ENCODE measurements at regions not wholly inside any gene's neighbourhood (a gene's known extent, or its start where the extent isn't known, plus 50 kb on each side); places are given as distances from the start of the nearest gene placed in this dataset.

DNA sequence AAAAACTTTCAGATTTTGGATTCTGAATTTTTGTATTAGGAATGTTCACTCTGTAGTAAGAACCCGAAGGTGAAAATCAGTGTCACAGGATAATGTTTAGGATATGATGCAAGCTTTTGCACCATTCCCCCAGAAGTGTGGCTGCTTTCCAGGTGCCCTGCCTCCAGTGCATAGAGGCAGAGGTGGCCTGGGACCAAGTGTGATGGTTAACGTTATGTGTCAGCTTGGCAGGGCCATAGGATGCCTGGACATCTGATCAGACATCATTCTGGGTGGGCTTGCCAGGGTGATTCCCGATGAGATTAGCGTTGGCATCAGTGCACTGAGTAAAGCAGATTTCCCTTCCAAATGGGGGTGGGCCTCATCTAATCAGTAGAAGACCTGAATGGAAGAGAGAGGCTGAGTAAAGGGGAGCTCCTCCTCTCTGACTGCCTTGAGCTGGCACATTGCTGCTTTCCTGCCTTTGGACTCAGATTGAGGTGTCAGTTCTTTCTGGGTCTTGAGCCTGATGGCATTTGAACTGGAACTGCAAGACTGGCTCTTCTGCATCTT, 177.4 kb upstream of the HS6ST1 start:
- DNase-seq, result no peak

DNA sequence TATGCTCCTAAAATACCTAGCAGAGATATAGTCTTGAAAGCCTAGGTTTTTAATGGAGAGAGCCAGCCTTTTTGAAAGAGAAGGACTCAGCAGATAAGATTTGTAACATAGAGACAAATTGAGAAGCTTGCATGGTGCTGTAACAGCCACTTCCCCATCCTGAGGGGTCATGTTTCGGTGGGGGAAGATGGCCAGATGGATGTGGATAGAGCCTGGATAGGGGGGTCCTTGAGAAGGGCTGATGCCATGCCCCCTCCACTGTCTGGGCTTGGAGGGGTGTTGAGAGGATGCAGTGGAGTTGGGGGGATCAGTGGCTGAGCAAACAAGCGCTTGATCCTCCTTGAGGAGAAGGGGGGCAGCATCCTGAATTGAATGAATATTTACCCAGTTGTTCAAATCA, 178.0 kb upstream of the HS6ST1 start:
- no peak for DNase-seq

DNA sequence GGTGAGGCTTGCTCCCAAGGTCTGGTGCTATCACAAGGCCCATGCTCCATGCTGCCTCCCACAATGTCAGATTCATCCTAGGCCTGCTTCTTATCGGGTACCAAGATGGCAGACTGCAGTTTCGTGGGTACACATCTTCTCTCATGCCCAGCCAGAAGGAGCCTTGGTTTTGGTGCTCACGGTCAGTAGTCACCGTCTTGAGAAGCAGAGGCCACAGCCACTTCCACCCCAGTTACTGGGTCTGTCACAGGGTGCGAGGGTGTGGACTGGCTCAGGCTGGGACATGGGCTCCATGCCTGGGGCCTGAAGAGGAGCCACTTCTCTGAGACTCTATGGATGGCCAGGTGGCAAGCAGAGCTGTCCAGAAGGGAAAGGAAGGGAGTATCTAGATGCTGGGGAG, 178.8 kb upstream of the HS6ST1 start:
- DNase-seq, result no peak

DNA sequence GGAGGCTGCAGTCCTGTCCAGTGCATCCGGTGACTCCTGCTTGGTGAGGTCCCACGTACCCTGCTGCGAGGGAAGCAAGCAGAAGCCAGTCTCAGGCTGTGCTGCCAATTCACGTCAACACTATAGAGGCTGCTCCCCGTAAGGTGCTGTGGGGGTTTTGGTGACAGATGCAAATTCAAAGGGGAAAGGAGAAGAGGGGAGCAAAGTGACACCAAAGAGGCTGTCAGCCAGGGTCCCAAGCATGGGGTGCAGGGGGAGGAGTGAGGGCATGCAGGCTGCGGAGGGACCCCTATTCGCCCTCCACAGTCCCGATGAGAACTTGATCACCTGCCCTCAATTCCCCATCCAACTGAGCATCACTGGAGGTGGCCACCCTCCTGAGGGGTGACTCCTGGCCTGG, 179.4 kb upstream of the HS6ST1 start:
- no peak for DNase-seq

DNA sequence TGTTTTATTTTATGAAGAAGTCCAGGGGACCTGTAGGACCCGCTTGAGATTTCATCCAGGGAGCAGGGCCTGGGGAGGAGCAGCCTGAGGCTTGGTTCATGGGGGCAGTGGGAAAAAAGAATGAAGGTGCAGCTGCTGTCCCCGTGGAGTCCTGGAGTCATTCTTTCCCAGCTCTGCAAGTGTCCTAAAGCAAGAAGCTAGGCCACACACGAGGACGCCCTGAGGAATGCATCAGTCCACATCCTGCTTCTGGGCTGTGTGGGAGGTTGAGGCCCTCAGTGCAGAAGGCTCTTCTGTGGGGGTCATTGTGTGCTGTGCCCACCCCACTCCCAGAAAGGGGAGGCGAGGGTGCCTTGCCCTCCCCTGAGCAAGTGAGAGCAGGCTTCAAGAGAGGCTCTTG, 179.9 kb upstream of the HS6ST1 start:
- no peak for DNase-seq

DNA sequence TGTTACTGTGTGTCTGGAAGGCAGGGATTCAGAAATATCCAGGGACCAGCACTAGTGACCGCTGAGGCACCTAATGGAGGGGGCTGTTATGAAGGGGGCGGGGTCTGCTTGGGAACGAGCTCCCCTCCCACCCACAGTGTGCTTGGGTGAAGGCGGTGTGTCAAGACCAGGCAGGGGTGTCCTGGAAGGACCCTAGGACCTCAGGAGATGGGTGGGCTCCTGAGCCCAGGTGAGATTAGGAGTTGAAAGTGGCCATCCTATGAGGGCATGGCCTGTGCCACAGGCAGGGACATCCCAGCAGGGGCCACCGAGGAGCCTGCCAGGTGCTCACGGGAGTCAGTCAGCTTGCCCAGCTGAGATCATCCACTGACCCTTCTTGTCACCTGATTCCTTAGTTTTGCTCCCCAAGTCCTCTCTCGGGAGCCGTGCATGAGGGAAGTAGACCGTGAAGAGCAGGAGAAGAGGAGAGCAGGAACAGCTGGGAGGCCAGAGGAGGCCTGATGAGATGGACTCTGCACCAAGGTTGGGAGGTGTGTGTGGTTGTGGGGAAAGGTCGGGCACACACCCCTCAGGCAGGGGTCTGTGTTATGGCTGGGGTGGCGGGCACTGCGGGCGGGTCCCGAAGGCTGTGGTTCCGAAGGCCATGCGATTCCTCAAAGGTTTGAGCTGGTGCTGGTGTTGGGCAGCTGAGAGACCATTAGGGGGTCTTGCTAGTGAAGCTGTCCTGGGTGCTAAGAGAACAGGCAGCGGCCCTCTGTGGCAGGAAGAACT, 180.9 kb upstream of the HS6ST1 start:
- DNase-seq, result no peak

DNA sequence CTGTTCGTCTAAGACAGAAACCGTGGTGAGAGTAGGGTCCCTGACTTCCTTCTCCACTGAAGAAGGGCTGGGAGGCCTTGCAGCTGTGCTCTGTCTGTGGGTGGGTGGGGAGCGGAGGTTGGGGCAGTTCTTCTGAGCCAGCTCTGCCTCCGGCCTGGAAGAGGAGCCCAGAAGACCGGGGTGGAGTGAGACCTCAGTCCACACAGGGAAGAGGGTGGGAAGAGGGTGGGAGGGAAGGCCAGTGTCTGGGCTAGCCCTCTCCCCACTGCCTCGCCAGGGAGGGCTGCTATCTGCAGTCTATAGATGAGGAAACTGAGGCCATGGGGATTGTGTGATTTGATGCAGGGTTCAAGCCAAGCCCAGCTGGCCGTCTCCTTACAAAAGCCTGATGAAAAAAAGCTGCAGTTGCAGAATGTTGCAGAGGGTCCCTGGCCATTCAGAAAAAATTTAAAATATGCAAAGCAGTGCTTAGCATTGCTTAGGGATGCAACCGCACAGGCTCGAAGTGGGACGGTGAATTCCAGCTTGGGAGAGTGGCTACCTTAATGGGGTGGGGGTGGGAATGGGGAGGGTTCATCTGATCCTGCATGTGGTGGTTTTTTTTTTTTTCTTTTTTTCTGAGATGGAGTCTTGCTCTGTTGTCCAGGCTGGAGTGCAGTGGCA, 181.6 kb upstream of the HS6ST1 start:
- DNase-seq, result no peak

DNA sequence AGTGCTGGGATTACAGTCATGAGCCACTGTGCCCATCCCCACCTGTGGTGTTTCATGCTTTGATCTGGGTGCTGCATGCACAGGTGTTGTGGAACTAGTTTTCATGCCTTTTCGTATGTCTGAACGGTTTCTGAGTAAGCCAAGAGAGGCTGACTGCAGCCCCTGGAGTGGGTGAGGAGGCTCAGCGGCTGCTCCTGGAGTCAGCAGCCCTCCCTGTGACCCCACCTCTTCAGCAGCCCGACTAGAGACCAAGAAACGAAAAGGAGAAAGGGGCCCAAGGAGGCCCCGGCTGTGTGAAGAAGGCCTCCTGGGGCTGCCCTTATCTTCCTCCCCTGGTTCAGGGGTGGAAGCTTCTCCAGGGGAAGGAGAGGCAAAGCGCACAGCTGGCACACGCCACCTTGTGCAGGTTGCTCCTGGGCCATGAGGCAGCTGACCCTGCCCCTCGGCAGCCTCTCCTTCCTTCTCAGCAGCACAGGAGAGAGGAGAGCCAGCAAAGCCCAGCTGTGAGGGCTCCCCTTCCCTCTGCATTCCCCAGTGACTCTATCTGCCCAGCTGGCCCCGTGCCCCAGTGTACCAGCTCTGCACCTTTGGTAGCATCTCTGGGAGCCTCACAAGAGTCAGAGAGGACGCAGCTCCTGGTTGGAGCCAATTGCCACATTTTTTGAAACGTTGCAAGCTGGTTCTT, 182.5 kb upstream of the HS6ST1 start:
- DNase-seq, result no peak

DNA sequence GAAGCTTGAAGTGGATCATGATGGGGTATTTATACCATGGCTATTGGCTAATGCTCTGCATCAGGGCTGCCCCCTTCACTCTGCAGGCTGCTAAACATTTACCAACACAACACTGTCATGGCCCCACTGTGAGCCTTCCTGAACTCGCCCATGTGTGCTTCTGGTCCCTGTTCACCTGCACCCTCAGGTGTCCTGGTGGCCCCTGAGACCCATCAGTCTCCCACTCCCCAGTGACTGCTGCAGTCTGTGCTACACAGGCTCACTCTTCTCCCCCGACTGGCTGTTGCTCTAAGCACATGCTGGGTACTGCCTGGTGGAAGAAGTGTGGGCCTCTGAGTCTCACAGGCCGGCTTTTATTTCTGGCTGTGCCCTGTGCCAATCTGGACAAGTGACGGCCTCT, 183.0 kb upstream of the HS6ST1 start:
- no peak for DNase-seq

DNA sequence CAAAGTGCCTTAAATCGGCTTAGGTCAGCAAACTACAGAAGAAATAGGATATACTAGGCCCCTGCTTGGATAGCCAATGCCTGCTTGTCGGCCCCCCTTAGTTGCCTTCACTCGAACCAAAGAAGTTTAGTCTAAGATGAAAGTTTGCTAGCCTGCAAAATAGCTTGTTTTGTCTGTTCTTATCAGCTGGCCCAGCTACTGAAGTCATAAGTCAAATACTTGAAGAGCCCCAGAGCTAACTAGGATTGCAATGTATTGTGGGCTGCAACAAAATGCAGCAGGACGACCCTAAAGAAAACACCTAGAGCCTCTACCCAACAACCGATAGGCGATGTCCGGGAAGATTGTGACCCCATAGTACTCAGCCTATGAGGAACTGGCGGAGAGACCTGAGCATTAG, 183.5 kb upstream of the HS6ST1 start:
- DNase-seq, result no peak

DNA sequence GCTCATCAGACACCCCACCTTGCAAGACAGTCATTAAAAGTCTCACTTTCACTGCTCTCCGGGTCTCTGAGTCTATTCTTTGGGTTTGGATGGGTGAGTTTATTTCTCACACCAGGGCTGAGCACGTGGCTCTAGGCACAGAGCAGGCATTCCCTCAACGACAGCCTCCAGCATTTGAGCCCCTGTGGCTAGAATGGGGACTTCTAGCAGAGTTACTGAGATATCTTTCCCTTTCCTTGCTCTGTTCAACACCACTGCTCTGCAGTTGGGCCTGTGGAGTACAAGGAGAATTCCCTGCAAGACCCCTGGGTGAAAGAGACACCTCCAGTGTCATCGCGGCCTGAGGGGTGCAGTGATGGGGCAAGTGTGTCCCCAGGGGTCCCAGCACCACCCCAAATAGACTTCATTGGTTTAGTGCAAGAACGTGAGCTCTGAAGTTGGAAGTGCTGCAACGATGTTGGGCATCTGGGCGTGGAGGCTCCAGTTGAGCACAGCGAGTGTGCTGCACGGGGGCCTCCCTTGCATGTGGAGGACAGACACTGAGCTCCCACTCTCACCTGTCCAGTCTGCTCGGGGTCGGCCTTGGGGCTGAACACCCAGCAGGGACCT, 184.1 kb upstream of the HS6ST1 start:
- DNase-seq, result no peak

DNA sequence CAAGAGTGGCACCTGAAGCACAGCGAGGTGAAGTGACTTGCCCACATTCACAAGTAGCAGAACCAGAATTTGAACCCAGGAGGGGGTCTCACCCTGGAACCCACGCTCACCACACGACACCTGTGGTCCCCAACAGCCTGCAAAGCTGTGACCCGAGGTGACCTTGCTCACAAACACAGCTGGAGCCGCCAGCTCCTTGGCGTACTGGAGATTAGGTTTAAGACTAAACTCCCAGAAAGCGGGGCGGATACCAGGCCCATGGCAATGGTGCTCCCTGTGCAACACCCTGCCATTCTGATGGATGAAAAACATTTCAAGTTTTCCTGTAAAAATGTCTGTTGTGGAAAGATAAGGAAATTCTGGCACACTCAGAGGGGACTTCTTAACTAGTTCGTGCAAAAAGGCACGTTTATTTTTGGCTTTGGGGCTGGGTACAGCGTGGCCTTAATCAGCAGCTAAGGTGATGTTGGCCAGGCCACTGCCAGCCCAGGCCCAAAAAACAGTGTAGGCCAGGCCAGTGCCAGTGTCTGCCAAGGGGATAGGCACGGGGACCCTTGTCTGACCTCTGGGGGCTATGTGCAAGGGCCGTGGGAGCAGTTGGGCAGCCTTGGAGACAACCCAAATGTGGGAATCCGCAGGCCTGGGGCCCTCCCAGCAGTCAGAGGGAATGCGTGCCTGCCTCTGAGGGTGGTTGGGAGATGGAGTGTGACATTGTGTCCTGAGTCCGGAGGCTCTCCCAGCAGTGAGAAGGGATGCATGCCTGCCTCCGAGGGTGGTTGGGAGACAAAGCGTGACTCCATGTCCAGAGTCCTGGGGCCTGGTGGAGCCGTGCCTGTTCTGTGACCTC, 185.0 kb upstream of the HS6ST1 start:
- DNase-seq, result no peak

DNA sequence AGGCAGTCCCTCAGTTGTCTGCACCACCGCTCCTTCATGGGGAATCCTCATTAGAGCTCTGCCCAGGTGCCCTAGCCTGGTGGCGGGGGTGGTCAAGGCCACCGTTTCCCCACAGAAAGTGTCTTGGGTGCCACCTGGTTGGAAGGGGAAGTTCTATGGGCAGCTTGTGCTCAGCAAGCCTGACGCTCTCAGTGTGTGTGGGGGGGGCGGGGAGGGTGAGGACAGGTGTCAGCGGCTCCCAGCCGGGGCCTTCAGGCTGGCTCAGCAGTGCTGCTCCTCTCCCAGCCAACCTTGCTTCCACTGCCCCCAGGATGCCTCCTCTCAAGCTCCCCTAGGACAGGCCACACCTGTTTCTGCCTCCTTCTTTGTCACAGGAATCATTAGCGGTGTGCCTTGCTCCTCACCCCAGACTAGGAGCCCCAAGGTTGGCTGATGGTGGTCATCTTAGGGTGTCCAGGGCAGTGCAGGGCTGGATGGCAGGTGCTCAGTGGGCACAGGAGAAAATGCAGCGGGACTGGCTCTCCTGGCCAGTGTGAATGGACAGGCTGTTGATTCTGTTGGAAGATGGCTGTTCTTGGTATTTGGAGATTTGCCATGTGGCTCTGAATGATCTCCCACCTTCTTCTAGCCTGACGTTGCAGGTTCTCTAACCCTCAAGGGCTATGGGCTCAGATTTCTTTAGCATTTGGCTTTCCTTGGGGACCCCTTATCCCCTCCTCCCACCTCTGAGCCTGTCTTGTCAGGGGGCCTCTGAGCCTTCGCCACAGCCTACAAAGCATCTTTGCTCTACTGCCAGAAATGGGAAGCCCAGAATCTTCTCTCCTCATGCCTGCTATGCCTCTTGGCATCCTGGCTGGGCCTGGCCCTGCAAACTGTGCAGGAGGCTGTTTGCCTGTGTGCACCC, 185.8 kb upstream of the HS6ST1 start:
- DNase-seq, result peak; percentile 27

DNA sequence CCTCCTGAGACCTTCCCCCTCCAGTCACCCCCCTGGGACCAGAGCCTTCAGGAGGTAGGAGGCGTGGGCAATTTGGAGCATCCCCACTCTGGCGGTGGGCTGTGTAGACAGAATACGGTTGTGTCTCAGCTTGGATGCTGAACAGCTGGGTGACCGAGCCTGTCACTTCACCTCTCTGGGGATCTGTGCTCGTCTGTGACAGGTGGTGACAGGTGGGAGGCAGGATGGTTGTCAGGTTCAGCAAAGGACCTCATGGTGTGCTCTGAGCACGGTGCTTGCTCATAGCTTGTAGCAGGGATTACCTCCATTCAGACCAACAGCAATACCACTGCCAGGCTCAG, 186.5 kb upstream of the HS6ST1 start:
- DNase-seq, result no peak

DNA sequence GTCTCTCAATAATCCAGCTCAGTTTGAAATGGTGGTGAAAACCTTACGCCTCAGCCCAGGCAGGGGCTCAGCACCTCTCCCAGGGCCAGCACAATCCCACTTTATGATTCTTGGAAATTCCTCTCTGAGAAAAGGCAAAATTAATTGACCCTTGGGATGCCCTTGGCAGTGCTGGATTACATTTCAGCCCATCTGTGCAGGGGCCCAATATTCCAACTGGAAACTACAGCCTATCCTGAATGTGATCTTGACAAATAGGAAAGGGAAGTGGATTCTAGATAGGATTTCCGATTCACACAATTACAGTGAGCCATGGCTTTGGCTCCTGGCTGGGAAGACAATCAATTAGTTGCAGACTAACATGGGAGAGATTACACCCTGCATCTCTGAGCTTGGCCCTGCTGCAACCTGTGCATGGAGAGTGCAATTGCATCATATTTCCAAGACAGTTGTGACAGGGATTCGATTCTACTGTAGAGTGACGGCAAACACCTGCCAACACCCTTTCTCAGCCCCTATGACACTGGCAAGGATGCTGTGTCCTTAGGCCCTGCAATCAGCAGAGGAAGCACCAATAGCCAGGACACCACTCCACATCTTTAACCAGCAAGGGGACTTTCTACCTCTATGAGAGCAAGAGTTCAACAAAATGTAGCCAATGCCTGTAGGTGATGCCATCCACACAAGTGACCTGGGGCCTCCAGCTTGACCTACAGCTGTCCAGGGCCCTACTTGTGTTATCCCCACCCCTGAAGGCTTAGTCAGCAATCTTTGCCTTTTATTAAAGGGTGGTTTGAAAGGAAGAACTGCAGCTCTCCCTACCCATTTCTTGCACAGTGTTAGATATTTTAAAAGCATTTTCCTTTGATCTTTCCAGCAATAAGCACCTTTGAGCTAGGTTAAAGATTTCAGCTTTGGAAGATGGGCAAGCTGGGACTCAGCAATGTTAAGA, 187.2 kb upstream of the HS6ST1 start:
- no peak for DNase-seq

DNA sequence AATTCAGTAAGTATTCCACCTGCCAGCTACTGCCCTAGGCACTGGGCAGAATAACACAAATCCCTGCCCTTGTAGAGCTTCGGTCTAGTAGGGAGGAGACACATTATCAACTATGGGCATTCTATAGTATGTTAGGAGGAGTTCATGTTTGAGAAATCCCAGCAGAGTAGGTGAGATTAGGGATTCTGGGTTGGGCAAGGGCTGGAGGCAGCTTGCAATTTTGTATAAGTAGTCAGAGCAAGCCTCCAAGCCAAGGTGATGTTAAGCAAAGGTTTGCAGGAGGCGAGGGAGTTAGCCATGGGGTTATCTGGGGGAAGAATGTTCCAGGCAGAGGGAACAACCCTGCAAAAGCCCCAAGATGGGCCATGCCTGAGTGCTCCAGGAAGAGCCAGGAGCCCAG, 187.9 kb upstream of the HS6ST1 start:
- DNase-seq, result no peak

DNA sequence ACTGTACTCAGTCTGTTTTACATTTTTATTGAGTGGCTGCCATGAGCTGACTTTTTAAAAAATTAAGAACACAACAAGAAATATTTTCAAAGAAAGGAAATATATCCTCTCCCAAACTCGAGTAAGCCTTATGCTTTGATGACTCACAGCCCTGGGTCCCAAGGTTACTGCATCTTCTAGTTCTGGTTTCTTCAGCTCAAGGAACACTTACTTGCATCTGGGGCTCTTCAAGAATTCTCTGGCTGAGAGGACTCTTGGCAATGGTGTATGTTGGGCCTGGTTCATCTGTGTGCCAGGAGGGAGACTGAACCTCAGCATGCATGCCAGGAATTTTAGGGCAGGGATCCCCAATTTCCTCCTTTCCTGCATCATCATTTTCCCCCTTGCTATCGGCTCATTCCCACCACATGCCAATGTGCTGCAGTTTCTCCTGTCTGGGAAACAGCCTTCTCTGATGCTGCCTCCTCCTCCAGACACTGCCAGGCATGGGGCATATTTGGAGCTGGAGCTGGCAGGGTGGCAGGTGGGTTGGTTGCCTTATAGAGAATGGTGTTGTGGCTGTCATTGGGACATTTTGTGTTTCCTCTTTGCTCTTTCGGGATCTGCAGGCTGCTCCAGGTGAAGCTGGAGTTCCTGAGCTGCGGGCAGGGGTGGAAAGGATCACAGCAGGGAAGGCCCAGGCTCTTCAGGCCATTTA, 192.2 kb upstream of the HS6ST1 start:
- DNase-seq, result no peak

DNA sequence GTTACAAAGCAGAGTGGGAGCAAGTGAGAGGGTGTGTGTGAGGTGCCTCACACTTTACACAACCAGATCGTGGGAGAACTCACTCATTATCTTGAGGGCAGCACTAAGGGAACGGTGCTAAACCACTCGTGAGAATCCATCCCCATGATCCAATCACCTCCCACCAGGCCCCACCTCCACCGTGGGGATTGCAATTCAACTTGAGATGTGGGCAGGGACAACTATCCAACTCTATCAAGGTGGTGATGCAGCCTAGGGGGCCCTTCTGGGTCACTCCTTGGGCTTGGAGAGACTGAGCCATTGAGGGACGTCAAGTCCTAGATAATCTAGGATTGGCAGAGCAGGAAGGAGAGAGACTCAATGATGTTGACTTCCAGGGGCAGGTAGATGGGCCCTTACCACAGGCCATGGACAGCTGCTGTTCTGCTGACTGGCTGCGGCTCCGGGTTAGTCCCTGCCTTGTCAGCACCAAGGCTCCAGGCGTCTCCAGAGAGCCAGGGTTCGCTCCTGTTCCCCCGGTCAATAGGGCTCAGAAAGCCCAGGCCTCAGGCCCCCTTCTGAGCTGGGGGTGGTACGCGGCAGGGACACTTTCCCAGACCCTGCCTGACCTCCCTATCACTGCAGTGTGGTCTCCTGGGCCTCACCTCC, 193.2 kb upstream of the HS6ST1 start:
- DNase-seq, result no peak

All from CD4-positive, alpha-beta T cell treated with Interferon gamma for 1 hour (primary cell).